SK-N-SH (cell line): ENCODE measurements at regions not wholly inside any gene's neighbourhood (a gene's known extent, or its start where the extent isn't known, plus 50 kb on each side); places are given as distances from the start of the nearest gene placed in this dataset.

Experiments used
- CTCF ChIA-PET: fragments of 300-600, 350-600 bp; formaldehyde crosslinking; extraction: SDS; loops from one replicate; lab custom pipeline; 2021; lab: Yijun Ruan, JAX
- POLR2A ChIA-PET: fragments of 350-600 bp; sonication (Branson Sonifier 250); formaldehyde crosslinking; extraction: SDS; loops from one replicate; lab custom pipeline; 2020; ENCODE audit warnings: antibody characterized with exemption, inconsistent platforms; lab: Yijun Ruan, JAX
- DNase-seq: peaks from one replicate; pipeline ENCODE4 v3.0.0; 2012
- H2AFZ ChIP-seq: fragments of 200-600 bp; sonication (generic); 2 replicates; pipeline ENCODE4 v1.8.1; 2016; ENCODE audit warnings: antibody characterized with exemption, mild to moderate bottlenecking, low read depth
- H3F3A ChIP-seq: fragments of 200-600 bp; sonication (generic); replicated peaks from 2 replicates; pipeline ENCODE3; 2016; ENCODE audit warnings: antibody characterized with exemption, mild to moderate bottlenecking; ENCODE audit not compliant: insufficient read depth
- H3K27ac ChIP-seq, 2 experiments: fragments of 200-500 bp in 1 of 2; fragments of 200-600 bp in 1 of 2; sonication (Bioruptor generic) in 1 of 2; sonication (generic), shearing (Covaris generic) in 1 of 2; 2 replicates each; pipeline versions ENCODE4 v1.5.1 to v1.6.1; 2014 to 2016; ENCODE audit warnings: low read depth in 2 of 2, inconsistent platforms in 1 of 2, low read length in 1 of 2, mild to moderate bottlenecking in 1 of 2, mixed read lengths in 1 of 2
- H3K27me3 ChIP-seq: fragments of 200-600 bp; sonication (generic), shearing (Covaris generic); 2 replicates; pipeline ENCODE4 v1.6.1; 2016; ENCODE audit warnings: mixed run types; ENCODE audit not compliant: insufficient read depth
- H3K36me3 ChIP-seq, 2 experiments: fragments of 200-500 bp in 1 of 2; fragments of 200-600 bp in 1 of 2; sonication (Bioruptor generic) in 1 of 2; sonication (generic) in 1 of 2; replicated peaks in 1 of 2; 2 replicates each; pipeline versions ENCODE3 to v1.5.1; 2014 to 2016; ENCODE audit warnings: low read length in 1 of 2, mild to moderate bottlenecking in 1 of 2; ENCODE audit not compliant: insufficient read depth in 2 of 2, control insufficient read depth in 1 of 2
- H3K4me1 ChIP-seq, 2 experiments: fragments of 200-500 bp in 1 of 2; fragments of 200-600 bp in 1 of 2; sonication (Bioruptor generic) in 1 of 2; sonication (generic), shearing (Covaris generic) in 1 of 2; 2 replicates each; pipeline versions ENCODE4 v1.5.1 to v1.6.1; 2014 to 2016; ENCODE audit warnings: low read depth in 1 of 2, low read length in 1 of 2, mixed run types in 1 of 2; ENCODE audit not compliant: insufficient read depth in 2 of 2, control insufficient read depth in 1 of 2
- H3K4me2 ChIP-seq: fragments of 200-600 bp; sonication (generic), shearing (Covaris generic); 2 replicates; pipeline ENCODE4 v1.6.1; 2017; ENCODE audit warnings: mixed run types
- H3K4me3 ChIP-seq, 2 experiments: fragments of 200-500 bp in 1 of 2; fragments of 200-600 bp in 1 of 2; sonication (Bioruptor generic) in 1 of 2; sonication (generic), shearing (Covaris generic) in 1 of 2; 2 replicates each; pipeline versions ENCODE4 v1.5.1 to v1.8.1; 2014 to 2016; ENCODE audit warnings: low read depth in 2 of 2, inconsistent platforms in 1 of 2, low read length in 1 of 2, mild to moderate bottlenecking in 1 of 2, mixed read lengths in 1 of 2, moderate library complexity in 1 of 2
- H3K79me2 ChIP-seq: fragments of 200-600 bp; sonication (generic); 2 replicates; pipeline ENCODE4 v1.8.1; 2017; ENCODE audit warnings: mild to moderate bottlenecking; ENCODE audit not compliant: insufficient read depth
- H3K9ac ChIP-seq: fragments of 200-600 bp; sonication (generic); 2 replicates; pipeline ENCODE4 v1.6.1; 2017; ENCODE audit warnings: mixed run types
- H3K9me2 ChIP-seq: fragments of 200-600 bp; sonication (generic); 2 replicates; pipeline ENCODE4 v1.6.1; 2017; ENCODE audit warnings: mixed run types
- H3K9me3 ChIP-seq: fragments of 200-600 bp; sonication (generic); 2 replicates; pipeline ENCODE4 v1.6.1; 2017; ENCODE audit warnings: mixed run types, mild to moderate bottlenecking, moderate library complexity
- H4K20me1 ChIP-seq: fragments of 200-600 bp; sonication (generic); 2 replicates; pipeline ENCODE4 v1.6.1; 2017; ENCODE audit warnings: mild to moderate bottlenecking, mixed run types; ENCODE audit not compliant: insufficient read depth
- CHD2 ChIP-seq: fragments of 150-350 bp; IDR thresholded peaks from 2 replicates; pipeline ENCODE4 v1.6.1; 2018; ENCODE audit warnings: low read length; ENCODE audit not compliant: partially characterized antibody
- ELF1 ChIP-seq: IDR thresholded peaks from 2 replicates; pipeline ENCODE4 v1.4.0; 2012
- EP300 ChIP-seq, 2 experiments: IDR thresholded peaks; 2 replicates each; pipeline versions ENCODE4 v1.4.0 to v1.6.1; 2012; ENCODE audit warnings: borderline replicate concordance in 1 of 2, low read depth in 1 of 2, low read length in 1 of 2
- EZH2phosphoT487 ChIP-seq: fragments of 200-600 bp; sonication (generic); IDR thresholded peaks from 2 replicates; pipeline ENCODE4 v1.6.1; 2017; ENCODE audit warnings: low read depth, mixed run types, mild to moderate bottlenecking, antibody characterized with exemption, moderate library complexity, borderline replicate concordance
- FOSL2 ChIP-seq: IDR thresholded peaks from 2 replicates; pipeline ENCODE4 v1.4.0; 2012; ENCODE audit warnings: low read depth, mild to moderate bottlenecking, moderate library complexity, borderline replicate concordance
- FOXJ3 ChIP-seq: sonication (generic); formaldehyde crosslinking; IDR thresholded peaks from 2 replicates; pipeline ENCODE4 v1.5.1; 2020; ENCODE audit warnings: mild to moderate bottlenecking, missing genetic modification reagents
- FOXM1 ChIP-seq: IDR thresholded peaks from 2 replicates; pipeline ENCODE4 v1.4.0; 2012; ENCODE audit warnings: low read depth, mild to moderate bottlenecking
- MEF2A ChIP-seq: IDR thresholded peaks from 2 replicates; pipeline ENCODE4 v1.4.0; 2012; ENCODE audit warnings: low read depth, borderline replicate concordance
- NFIC ChIP-seq: IDR thresholded peaks from 2 replicates; pipeline ENCODE4 v1.4.0; 2012; ENCODE audit warnings: borderline replicate concordance
- POLR2AphosphoS5 ChIP-seq: IDR thresholded peaks from 2 replicates; pipeline ENCODE4 v1.6.1; 2012; ENCODE audit warnings: low read depth, low read length
- RAD21 ChIP-seq: IDR thresholded peaks from 2 replicates; pipeline ENCODE4 v1.6.1; 2012; ENCODE audit warnings: mild to moderate bottlenecking, low read length
- RFX5 ChIP-seq: IDR thresholded peaks from 2 replicates; pipeline ENCODE4 v1.6.1; 2012; ENCODE audit warnings: mild to moderate bottlenecking, improper control_type of control experiment, low read length
- RXRA ChIP-seq: IDR thresholded peaks from 2 replicates; pipeline ENCODE4 v1.4.0; 2012; ENCODE audit warnings: low read depth, mild to moderate bottlenecking, borderline replicate concordance
- SMC3 ChIP-seq: IDR thresholded peaks from 2 replicates; pipeline ENCODE4 v1.6.1; 2012; ENCODE audit warnings: low read depth, low read length, improper control_type of control experiment
- TAF1 ChIP-seq: IDR thresholded peaks from 2 replicates; pipeline ENCODE4 v1.6.1; 2012; ENCODE audit warnings: low read depth, mild to moderate bottlenecking, low read length, moderate library complexity, borderline replicate concordance
- TF ChIP-seq, protein P1 (sequence below): IDR thresholded peaks from 2 replicates; pipeline ENCODE4 v1.6.1; 2012; ENCODE audit warnings: mild to moderate bottlenecking, low read depth, low read length, moderate library complexity
- TF ChIP-seq, protein P2 (sequence below): IDR thresholded peaks from 2 replicates; pipeline ENCODE4 v1.4.0; 2012; ENCODE audit warnings: low read depth, borderline replicate concordance
- TF ChIP-seq, protein P3 (sequence below): IDR thresholded peaks from 2 replicates; pipeline ENCODE4 v1.4.0; 2012; ENCODE audit warnings: low read depth, borderline replicate concordance
- TF ChIP-seq, protein P4 (sequence below): fragments of 200-600 bp; sonication (generic); IDR thresholded peaks from 2 replicates; pipeline ENCODE4 v1.6.1; 2017; ENCODE audit warnings: antibody characterized with exemption, mild to moderate bottlenecking, moderate library complexity

- Histone ChIP-seq H3F3A (no peaks in the 10 kb centered on the region), H3K9me3 (no peaks in the 10 kb centered on the region), H3K27me3 (no peaks in the 10 kb centered on the region), H3K4me1 (no peaks in the 10 kb centered on the region), H3K4me2 (no peak overlapping the region), H3K27ac (no peak overlapping the region), H2AFZ (no peak overlapping the region), H3K36me3 (no peaks in the 10 kb centered on the region), H3K9me2 (no peaks in the 10 kb centered on the region), H3K79me2 (no peaks in the 10 kb centered on the region), H4K20me1 (no peaks in the 10 kb centered on the region), H3K4me3 (no peak overlapping the region), H3K9ac (no peak overlapping the region)
- ChIA-PET POLR2A (no interaction called here), CTCF (no interaction called here)
- TF ChIP-seq MEF2A = no peak
- no peak for TF ChIP-seq EZH2phosphoT487
- TF ChIP-seq SMC3 = no peak
- TF ChIP-seq EP300 (IDR thresholded peaks at IDR 0.05; ENCODE audit: borderline replicate concordance in 1 of 2, low read depth in 1 of 2, low read length in 1 of 2) = no peak
- no peak for TF ChIP-seq TAF1
- TF ChIP-seq, protein P1, sequence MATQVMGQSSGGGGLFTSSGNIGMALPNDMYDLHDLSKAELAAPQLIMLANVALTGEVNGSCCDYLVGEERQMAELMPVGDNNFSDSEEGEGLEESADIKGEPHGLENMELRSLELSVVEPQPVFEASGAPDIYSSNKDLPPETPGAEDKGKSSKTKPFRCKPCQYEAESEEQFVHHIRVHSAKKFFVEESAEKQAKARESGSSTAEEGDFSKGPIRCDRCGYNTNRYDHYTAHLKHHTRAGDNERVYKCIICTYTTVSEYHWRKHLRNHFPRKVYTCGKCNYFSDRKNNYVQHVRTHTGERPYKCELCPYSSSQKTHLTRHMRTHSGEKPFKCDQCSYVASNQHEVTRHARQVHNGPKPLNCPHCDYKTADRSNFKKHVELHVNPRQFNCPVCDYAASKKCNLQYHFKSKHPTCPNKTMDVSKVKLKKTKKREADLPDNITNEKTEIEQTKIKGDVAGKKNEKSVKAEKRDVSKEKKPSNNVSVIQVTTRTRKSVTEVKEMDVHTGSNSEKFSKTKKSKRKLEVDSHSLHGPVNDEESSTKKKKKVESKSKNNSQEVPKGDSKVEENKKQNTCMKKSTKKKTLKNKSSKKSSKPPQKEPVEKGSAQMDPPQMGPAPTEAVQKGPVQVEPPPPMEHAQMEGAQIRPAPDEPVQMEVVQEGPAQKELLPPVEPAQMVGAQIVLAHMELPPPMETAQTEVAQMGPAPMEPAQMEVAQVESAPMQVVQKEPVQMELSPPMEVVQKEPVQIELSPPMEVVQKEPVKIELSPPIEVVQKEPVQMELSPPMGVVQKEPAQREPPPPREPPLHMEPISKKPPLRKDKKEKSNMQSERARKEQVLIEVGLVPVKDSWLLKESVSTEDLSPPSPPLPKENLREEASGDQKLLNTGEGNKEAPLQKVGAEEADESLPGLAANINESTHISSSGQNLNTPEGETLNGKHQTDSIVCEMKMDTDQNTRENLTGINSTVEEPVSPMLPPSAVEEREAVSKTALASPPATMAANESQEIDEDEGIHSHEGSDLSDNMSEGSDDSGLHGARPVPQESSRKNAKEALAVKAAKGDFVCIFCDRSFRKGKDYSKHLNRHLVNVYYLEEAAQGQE = no peak
- TF ChIP-seq RXRA = no peak
- TF ChIP-seq RFX5 = no peak
- TF ChIP-seq, protein P2, sequence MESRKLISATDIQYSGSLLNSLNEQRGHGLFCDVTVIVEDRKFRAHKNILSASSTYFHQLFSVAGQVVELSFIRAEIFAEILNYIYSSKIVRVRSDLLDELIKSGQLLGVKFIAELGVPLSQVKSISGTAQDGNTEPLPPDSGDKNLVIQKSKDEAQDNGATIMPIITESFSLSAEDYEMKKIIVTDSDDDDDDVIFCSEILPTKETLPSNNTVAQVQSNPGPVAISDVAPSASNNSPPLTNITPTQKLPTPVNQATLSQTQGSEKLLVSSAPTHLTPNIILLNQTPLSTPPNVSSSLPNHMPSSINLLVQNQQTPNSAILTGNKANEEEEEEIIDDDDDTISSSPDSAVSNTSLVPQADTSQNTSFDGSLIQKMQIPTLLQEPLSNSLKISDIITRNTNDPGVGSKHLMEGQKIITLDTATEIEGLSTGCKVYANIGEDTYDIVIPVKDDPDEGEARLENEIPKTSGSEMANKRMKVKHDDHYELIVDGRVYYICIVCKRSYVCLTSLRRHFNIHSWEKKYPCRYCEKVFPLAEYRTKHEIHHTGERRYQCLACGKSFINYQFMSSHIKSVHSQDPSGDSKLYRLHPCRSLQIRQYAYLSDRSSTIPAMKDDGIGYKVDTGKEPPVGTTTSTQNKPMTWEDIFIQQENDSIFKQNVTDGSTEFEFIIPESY = no peak
- TF ChIP-seq FOXM1 = no peak
- TF ChIP-seq, protein P3, sequence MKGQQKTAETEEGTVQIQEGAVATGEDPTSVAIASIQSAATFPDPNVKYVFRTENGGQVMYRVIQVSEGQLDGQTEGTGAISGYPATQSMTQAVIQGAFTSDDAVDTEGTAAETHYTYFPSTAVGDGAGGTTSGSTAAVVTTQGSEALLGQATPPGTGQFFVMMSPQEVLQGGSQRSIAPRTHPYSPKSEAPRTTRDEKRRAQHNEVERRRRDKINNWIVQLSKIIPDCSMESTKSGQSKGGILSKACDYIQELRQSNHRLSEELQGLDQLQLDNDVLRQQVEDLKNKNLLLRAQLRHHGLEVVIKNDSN = no peak
- no peak for TF ChIP-seq NFIC
- no peak for TF ChIP-seq ELF1
- no peak for TF ChIP-seq POLR2AphosphoS5
- TF ChIP-seq FOXJ3 (CRISPR knock-in tag) = no peak
- TF ChIP-seq, protein P4, sequence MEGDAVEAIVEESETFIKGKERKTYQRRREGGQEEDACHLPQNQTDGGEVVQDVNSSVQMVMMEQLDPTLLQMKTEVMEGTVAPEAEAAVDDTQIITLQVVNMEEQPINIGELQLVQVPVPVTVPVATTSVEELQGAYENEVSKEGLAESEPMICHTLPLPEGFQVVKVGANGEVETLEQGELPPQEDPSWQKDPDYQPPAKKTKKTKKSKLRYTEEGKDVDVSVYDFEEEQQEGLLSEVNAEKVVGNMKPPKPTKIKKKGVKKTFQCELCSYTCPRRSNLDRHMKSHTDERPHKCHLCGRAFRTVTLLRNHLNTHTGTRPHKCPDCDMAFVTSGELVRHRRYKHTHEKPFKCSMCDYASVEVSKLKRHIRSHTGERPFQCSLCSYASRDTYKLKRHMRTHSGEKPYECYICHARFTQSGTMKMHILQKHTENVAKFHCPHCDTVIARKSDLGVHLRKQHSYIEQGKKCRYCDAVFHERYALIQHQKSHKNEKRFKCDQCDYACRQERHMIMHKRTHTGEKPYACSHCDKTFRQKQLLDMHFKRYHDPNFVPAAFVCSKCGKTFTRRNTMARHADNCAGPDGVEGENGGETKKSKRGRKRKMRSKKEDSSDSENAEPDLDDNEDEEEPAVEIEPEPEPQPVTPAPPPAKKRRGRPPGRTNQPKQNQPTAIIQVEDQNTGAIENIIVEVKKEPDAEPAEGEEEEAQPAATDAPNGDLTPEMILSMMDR = no peak
- no peak for TF ChIP-seq FOSL2
- TF ChIP-seq CHD2 = no peak
- no peak for TF ChIP-seq RAD21
- no peak for DNase-seq
Observed at GRCh38 chr5:85538362-85538761, 1079.4 kb upstream of the COX7C start.
